Right atrium auricular region (tissue), 2 donors: ENCODE measurements at regions not wholly inside any gene's neighbourhood (a gene's known extent, or its start where the extent isn't known, plus 50 kb on each side); places are given as distances from the start of the nearest gene placed in this dataset.

Experiments used
- DNase-seq: peaks from one replicate; pipeline ENCODE4 v3.0.0-alpha.2; 2019; ENCODE audit warnings: low spot score
- H3K27ac ChIP-seq, 2 donors: fragments of 200-600 bp; sonication (generic); 1 replicate in 1 of 2; 2 replicates in 1 of 2; pipeline ENCODE4 v1.5.1; 2016 to 2019
- H3K27me3 ChIP-seq, 2 donors: fragments of 200-600 bp; sonication (generic); one replicate each; pipeline versions ENCODE4 v1.5.1 to v1.6.0; 2017 to 2019
- H3K36me3 ChIP-seq: fragments of 200-600 bp; sonication (generic); one replicate; pipeline ENCODE4 v1.5.1; 2016
- H3K4me1 ChIP-seq, 2 donors: fragments of 200-600 bp; sonication (generic); one replicate each; pipeline versions ENCODE4 v1.5.1 to v1.6.0; 2017 to 2019
- H3K4me3 ChIP-seq, 2 donors: fragments of 200-600 bp; sonication (generic); 1 replicate in 1 of 2; 2 replicates in 1 of 2; pipeline ENCODE4 v1.5.1; 2017 to 2019; ENCODE audit warnings: mild to moderate bottlenecking in 1 of 2, moderate library complexity in 1 of 2
- H3K9me3 ChIP-seq, 2 donors: fragments of 200-600 bp; sonication (generic); one replicate each; pipeline ENCODE4 v1.5.1; 2019
- CTCF ChIP-seq, 2 donors: fragments of 200-600 bp; sonication (generic); IDR thresholded peaks; one replicate each; pipeline ENCODE4 v1.5.1; 2019; ENCODE audit warnings: antibody characterized with exemption in 2 of 2

GRCh38 chr15:55126111-55126510, 70.6 kb downstream of the RSL24D1 start:
- H3K9me3 ChIP-seq = no peaks in the 10 kb centered on the region
- no peak overlapping the region for H3K4me3 ChIP-seq
- no peak overlapping the region for H3K27ac ChIP-seq
- DNase-seq = no peak
- H3K27me3 ChIP-seq = no peaks in the 10 kb centered on the region
- H3K36me3 ChIP-seq = no peaks in the 10 kb centered on the region
- TF ChIP-seq CTCF (IDR thresholded peaks at IDR 0.05) = no peak
- no peaks in the 10 kb centered on the region for H3K4me1 ChIP-seq

DNA sequence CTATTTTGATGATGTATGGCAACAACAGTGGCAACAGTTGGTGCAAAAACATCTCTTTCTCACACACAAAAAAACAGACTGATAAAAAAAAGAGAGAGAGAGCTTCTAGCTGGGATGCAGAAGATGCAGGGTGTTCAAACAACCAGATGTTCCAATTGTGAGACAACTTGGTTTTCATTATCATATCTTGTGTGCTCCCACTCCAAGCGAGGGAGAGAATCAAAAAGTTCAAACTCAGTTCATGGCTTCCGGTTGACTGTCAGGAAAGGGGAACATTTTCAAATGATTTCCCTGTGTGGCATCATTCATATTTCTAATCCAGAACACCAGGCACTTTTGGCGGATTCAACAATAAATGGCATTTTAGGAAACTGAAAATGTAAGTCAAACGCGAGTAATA, 72.1 kb downstream of the RSL24D1 start:
- Histone ChIP-seq H3K27me3 (no peaks in the 10 kb centered on the region), H3K36me3 (no peaks in the 10 kb centered on the region), H3K9me3 (no peaks in the 10 kb centered on the region), H3K4me3 (no peak overlapping the region), H3K4me1 (no peaks in the 10 kb centered on the region), H3K27ac (no peak overlapping the region)
- no peak for TF ChIP-seq CTCF (IDR thresholded peaks at IDR 0.05)
- DNase-seq = no peak

DNA sequence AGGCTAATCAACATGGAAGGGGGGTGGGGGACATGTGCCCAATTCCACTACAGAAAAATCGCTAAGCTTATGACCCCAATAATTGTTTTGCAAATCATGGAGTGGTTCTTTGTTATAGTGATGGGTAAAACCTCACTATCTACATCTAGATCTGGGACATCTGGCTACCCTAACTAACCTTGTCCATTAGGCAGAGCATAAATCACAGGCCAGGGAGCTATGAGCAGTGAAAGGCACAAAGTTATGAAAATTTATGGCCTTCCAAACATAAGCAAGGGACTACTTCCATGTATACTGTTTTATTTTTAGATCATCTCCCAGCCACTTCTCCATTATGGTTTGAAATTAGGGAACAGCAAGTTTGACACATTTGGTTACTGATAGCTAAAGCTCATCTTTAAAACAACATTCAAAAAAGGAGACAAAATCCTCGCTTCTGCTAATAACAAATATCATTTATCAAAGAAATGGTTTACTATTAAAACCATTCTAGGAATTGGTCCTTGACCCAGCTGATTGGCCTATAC, 78.3 kb downstream of the RSL24D1 start:
- H3K27ac ChIP-seq = no peak overlapping the region
- DNase-seq = no peak
- no peak for TF ChIP-seq CTCF (IDR thresholded peaks at IDR 0.05)
- H3K27me3 ChIP-seq = no peaks in the 10 kb centered on the region
- no peaks in the 10 kb centered on the region for H3K4me1 ChIP-seq
- H3K36me3 ChIP-seq = no peaks in the 10 kb centered on the region
- no peak overlapping the region for H3K4me3 ChIP-seq
- no peaks in the 10 kb centered on the region for H3K9me3 ChIP-seq

DNA sequence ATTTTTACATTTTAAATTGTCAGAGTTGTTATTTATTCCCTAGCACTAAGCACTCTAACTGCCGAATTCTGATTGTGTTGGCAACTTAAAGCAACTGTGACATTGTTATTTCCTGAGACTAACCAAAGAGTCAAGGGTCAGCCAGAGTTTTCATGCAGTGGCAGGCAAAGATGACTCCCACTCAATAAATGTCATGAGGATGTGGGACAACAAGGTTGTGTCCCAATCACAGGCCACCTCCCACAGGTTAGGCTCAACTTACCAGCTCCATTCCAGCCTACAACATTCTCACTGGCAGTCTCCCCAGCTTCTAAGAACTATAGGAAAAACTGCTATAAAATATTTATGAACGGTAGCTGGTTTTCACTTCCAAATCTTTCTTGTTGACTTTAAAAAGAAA, 80.1 kb downstream of the RSL24D1 start:
- Histone ChIP-seq H3K27ac (no peak overlapping the region), H3K36me3 (no peaks in the 10 kb centered on the region), H3K4me3 (no peak overlapping the region), H3K4me1 (no peaks in the 10 kb centered on the region), H3K27me3 (no peaks in the 10 kb centered on the region), H3K9me3 (no peaks in the 10 kb centered on the region)
- DNase-seq = no peak
- no peak for TF ChIP-seq CTCF (IDR thresholded peaks at IDR 0.05)

GRCh38 chr15:55113736-55114135, 83.0 kb downstream of the RSL24D1 start:
- no peaks in the 10 kb centered on the region for H3K27me3 ChIP-seq
- no peak for TF ChIP-seq CTCF (IDR thresholded peaks at IDR 0.05)
- no peak overlapping the region for H3K27ac ChIP-seq
- no peak for DNase-seq
- no peaks in the 10 kb centered on the region for H3K4me1 ChIP-seq
- H3K36me3 ChIP-seq = no peaks in the 10 kb centered on the region
- no peak overlapping the region for H3K4me3 ChIP-seq
- no peaks in the 10 kb centered on the region for H3K9me3 ChIP-seq

- TF ChIP-seq CTCF (IDR thresholded peaks at IDR 0.05) = no peak
- Histone ChIP-seq H3K36me3 (no peaks in the 10 kb centered on the region), H3K9me3 (no peaks in the 10 kb centered on the region), H3K4me3 (no peak overlapping the region), H3K4me1 (no peaks in the 10 kb centered on the region), H3K27me3 (no peaks in the 10 kb centered on the region), H3K27ac (no peak overlapping the region)
- no peak for DNase-seq
These were observed 84.0 kb downstream of the RSL24D1 start for GRCh38 chr15:55112706-55113105.
